Transverse colon (tissue), 4 donors: ENCODE measurements at regions not wholly inside any gene's neighbourhood (a gene's known extent, or its start where the extent isn't known, plus 50 kb on each side); places are given as distances from the start of the nearest gene placed in this dataset.

Source experiments
- EP300 ChIP-seq: sonication (generic); formaldehyde crosslinking; IDR thresholded peaks from one replicate; pipeline ENCODE4 v1.6.1; 2017; ENCODE audit warnings: antibody characterized with exemption, low read depth
- POLR2A ChIP-seq: fragments of 450-650 bp; IDR thresholded peaks from one replicate; pipeline ENCODE4 v1.6.1; 2016; ENCODE audit warnings: antibody characterized with exemption, mild to moderate bottlenecking, moderate library complexity
- POLR2AphosphoS5 ChIP-seq, 3 donors: sonication (generic); formaldehyde crosslinking; IDR thresholded peaks; one replicate each; pipeline ENCODE4 v1.6.1; 2016; ENCODE audit warnings: antibody characterized with exemption in 3 of 3
- TF ChIP-seq, protein P1 (sequence below), 5 experiments: fragments of 200-600 bp in 3 of 5; fragments of 450-650 bp in 2 of 5; sonication (generic) in 3 of 5; IDR thresholded peaks; 1 replicate in 2 of 5; 2 replicates in 3 of 5; pipeline ENCODE4 v1.5.1; 2016 to 2017; ENCODE audit warnings: antibody characterized with exemption in 5 of 5, inconsistent platforms in 3 of 5, mild to moderate bottlenecking in 2 of 5, moderate library complexity in 1 of 5

DNA sequence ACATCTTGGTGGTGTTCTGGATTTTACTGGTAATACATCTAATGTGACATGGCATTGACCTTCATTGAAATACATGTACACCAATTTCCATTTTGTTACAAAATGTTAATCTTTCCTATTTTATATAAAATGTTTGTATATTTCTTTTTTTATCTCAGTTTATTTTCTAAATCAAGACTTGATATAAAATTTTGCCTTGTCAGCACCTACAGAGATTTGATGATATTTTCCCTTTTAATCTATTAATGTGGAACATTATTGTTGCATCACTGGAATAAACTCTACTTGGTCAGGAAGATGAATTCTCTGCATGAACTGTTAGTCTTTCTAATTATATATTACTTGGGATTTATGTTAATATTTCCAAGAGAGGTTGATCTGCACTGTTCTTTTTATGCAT lies 294.0 kb upstream of the ETAA1 start:
- TF ChIP-seq, protein P1, sequence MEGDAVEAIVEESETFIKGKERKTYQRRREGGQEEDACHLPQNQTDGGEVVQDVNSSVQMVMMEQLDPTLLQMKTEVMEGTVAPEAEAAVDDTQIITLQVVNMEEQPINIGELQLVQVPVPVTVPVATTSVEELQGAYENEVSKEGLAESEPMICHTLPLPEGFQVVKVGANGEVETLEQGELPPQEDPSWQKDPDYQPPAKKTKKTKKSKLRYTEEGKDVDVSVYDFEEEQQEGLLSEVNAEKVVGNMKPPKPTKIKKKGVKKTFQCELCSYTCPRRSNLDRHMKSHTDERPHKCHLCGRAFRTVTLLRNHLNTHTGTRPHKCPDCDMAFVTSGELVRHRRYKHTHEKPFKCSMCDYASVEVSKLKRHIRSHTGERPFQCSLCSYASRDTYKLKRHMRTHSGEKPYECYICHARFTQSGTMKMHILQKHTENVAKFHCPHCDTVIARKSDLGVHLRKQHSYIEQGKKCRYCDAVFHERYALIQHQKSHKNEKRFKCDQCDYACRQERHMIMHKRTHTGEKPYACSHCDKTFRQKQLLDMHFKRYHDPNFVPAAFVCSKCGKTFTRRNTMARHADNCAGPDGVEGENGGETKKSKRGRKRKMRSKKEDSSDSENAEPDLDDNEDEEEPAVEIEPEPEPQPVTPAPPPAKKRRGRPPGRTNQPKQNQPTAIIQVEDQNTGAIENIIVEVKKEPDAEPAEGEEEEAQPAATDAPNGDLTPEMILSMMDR (IDR thresholded peaks at IDR 0.05): no peak
- TF ChIP-seq EP300: no peak
- no peak for TF ChIP-seq POLR2AphosphoS5 (IDR thresholded peaks at IDR 0.05)
- TF ChIP-seq POLR2A: no peak
